Endodermal cell (in vitro differentiated cells): ENCODE measurements at regions not wholly inside any gene's neighbourhood (a gene's known extent, or its start where the extent isn't known, plus 50 kb on each side); places are given as distances from the start of the nearest gene placed in this dataset.

ENCODE experiments used
- DNase-seq: peaks from one replicate; pipeline ENCODE4 v3.0.0-alpha.2; 2017
- H3K27ac ChIP-seq: 2 replicates; pipeline ENCODE4 v1.5.1; 2013; ENCODE audit warnings: mild to moderate bottlenecking, low read depth, low read length, moderate library complexity
- H3K27me3 ChIP-seq: 2 replicates; pipeline ENCODE4 v1.6.1; 2013; ENCODE audit warnings: mild to moderate bottlenecking, low read length, moderate library complexity; ENCODE audit not compliant: insufficient read depth, control insufficient read depth, poor library complexity, severe bottlenecking
- H3K36me3 ChIP-seq: 2 replicates; pipeline ENCODE4 v1.7.0; 2013; ENCODE audit warnings: mild to moderate bottlenecking, low read length, moderate library complexity; ENCODE audit not compliant: control insufficient read depth, insufficient read depth
- H3K4me1 ChIP-seq: one replicate; pipeline ENCODE4 v1.7.0; 2013; ENCODE audit warnings: low read length; ENCODE audit not compliant: control insufficient read depth, insufficient read depth
- H3K4me3 ChIP-seq: 2 replicates; pipeline ENCODE4 v1.5.1; 2013; ENCODE audit warnings: mild to moderate bottlenecking, low read length, moderate library complexity
- H3K9ac ChIP-seq: 2 replicates; pipeline ENCODE4 v1.6.1; 2013; ENCODE audit warnings: mild to moderate bottlenecking, low read length, moderate library complexity; ENCODE audit not compliant: poor library complexity, severe bottlenecking; ENCODE audit errors: extremely low read depth
- H3K9me3 ChIP-seq: 2 replicates; pipeline ENCODE4 v1.6.1; 2013; ENCODE audit warnings: mild to moderate bottlenecking, low read length, moderate library complexity; ENCODE audit not compliant: control insufficient read depth
- H3K27ac Mint-ChIP-seq: 2 replicates; pipeline ENCODE4 v1.8.0; 2020; ENCODE audit warnings: mixed read lengths
- H3K27me3 Mint-ChIP-seq: 2 replicates; pipeline ENCODE4 v1.8.0; 2021; ENCODE audit warnings: mild to moderate bottlenecking, mixed read lengths; ENCODE audit not compliant: insufficient read depth
- H3K36me3 Mint-ChIP-seq: 2 replicates; pipeline ENCODE4 v1.8.0; 2020; ENCODE audit warnings: low read depth, mixed read lengths
- H3K4me1 Mint-ChIP-seq: 2 replicates; pipeline ENCODE4 v1.8.0; 2020; ENCODE audit warnings: mixed read lengths
- H3K4me3 Mint-ChIP-seq: 2 replicates; pipeline ENCODE4 v1.8.0; 2020; ENCODE audit warnings: mild to moderate bottlenecking, moderate library complexity, mixed read lengths
- H3K9me3 Mint-ChIP-seq: 2 replicates; pipeline ENCODE4 v1.8.0; 2020; ENCODE audit warnings: mild to moderate bottlenecking, mixed read lengths
- CTCF ChIP-seq: fragments of 200-600 bp; sonication (generic); conservative IDR thresholded peaks from 2 replicates; pipeline ENCODE4 v1.5.0; 2021; ENCODE audit warnings: antibody characterized with exemption, mild to moderate bottlenecking
- WGBS, 2 experiments: methylation state at CpG; one replicate each; pipeline versions ENCODE4 v1.1.5 to v1.1.7; 2013; ENCODE audit warnings: missing lambda C conversion rate in 2 of 2, mixed read lengths in 1 of 2; ENCODE audit not compliant: insufficient coverage in 1 of 2, insufficient read length in 1 of 2; 5-methylcytosine and 5-hydroxymethylcytosine counted together

DNA sequence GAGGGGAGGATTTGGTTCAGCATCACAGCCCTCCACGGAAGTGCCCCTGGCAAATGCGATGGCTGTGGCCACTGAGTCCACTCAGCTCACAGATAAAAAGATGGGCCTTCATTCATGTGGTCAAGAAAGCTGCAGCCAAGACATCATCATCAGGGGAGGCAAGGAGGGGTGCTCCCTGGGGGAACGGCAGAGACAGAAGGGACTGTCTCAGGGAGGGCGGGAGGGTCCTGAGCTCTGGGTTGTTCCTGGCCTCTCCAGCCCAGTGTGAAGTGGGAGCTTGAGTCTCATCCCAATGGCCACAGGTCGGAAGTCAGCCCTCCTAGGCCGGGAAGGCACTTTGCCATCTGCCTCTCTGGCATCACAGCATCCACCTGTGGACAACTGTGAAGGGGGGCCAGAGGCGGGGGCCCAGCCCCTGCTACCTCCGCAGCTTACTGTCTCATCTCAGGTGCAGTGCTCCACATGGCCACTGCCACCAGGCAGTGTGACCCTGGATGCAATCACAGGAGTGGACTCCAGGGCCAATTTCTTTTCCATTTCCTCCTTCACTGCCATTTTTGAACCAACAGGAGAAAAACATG is 137.8 kb upstream of the SOX1 start:
- Mint-ChIP-seq H3K9me3 (peaks cover 8% of the 10 kb centered on the region), H3K4me3 (no peak overlapping the region), H3K27ac (no peak overlapping the region), H3K4me1 (no peaks in the 10 kb centered on the region), H3K27me3 (peaks cover 6% of the 10 kb centered on the region), H3K36me3 (no peaks in the 10 kb centered on the region)
- peak; percentile 39 for TF ChIP-seq CTCF
- Histone ChIP-seq H3K9me3 (no peaks in the 10 kb centered on the region), H3K4me1 (no peaks in the 10 kb centered on the region), H3K27ac (no peak overlapping the region), H3K4me3 (no peak overlapping the region), H3K9ac (no peak overlapping the region), H3K36me3 (no peaks in the 10 kb centered on the region), H3K27me3 (no peaks in the 10 kb centered on the region)
- 83 to 84% methylated on average over 6 to 8 of the region's 8 CpGs for WGBS, 2 experiments
- DNase-seq = peak; percentile 43

DNA sequence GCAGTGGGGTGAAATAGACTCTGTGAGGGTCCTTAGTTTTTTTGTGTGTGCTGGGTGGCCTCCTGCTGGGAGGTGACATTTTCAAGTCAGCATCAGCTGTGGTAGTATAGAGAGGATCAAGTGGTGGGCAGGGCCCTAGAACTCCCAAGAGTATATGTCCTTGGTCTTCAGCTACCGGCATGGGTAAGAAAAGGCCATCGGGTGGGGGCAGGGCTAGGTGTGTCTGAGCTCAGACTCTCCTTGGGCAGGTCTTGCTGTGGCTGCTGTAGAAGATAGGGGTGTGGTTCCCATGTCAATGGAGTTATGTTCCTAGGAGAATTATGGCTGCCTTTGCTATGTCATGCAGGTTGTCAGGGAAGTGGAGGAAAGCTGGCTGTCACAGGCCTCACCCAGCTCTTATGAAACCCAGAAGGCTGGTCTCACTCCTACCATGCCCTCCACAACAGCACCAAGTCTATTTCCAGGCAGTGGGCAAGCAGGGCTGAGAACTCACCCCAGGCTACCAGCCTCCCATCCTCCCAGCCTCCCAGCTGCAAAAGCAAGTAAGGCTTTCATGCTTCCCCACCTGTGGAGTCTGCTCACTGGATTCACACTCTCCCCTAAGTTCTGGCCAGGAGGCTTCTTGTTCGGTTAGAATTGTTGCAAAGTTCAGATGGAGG is 130.6 kb upstream of the SOX1 start:
- Histone ChIP-seq H3K9me3 (no peaks in the 10 kb centered on the region), H3K27me3 (no peaks in the 10 kb centered on the region), H3K36me3 (no peaks in the 10 kb centered on the region), H3K27ac (no peak overlapping the region), H3K4me3 (no peak overlapping the region), H3K9ac (no peak overlapping the region), H3K4me1 (no peaks in the 10 kb centered on the region)
- no peak overlapping the region for H3K4me3 Mint-ChIP-seq
- DNase-seq = peak; percentile 32
- no peak for TF ChIP-seq CTCF
- no peaks in the 10 kb centered on the region for H3K27me3 Mint-ChIP-seq
- peaks cover 1% of the 10 kb centered on the region for H3K4me1 Mint-ChIP-seq
- H3K36me3 Mint-ChIP-seq = no peaks in the 10 kb centered on the region
- peaks cover 8% of the 10 kb centered on the region for H3K9me3 Mint-ChIP-seq
- no peak overlapping the region for H3K27ac Mint-ChIP-seq
- 89 to 100% methylated on average over 3 of the region's 3 CpGs for WGBS, 2 experiments

- no peak overlapping the region for H3K9ac ChIP-seq
- peak; percentile 38 for DNase-seq
- no peaks in the 10 kb centered on the region for H3K9me3 Mint-ChIP-seq
- H3K36me3 ChIP-seq = no peaks in the 10 kb centered on the region
- no peak overlapping the region for H3K4me3 Mint-ChIP-seq
- no peaks in the 10 kb centered on the region for H3K27me3 Mint-ChIP-seq
- peaks cover 1% of the 10 kb centered on the region for H3K4me1 Mint-ChIP-seq
- H3K27ac Mint-ChIP-seq = no peak overlapping the region
- H3K36me3 Mint-ChIP-seq = no peaks in the 10 kb centered on the region
- 93% methylated on average over 9 of the region's 9 CpGs; no CpG with 5 or more reads in 1 of the 2 experiments for WGBS, 2 experiments
- H3K9me3 ChIP-seq = no peaks in the 10 kb centered on the region
- TF ChIP-seq CTCF = no peak
- H3K4me1 ChIP-seq = no peaks in the 10 kb centered on the region
- no peaks in the 10 kb centered on the region for H3K27me3 ChIP-seq
- no peak overlapping the region for H3K4me3 ChIP-seq
- H3K27ac ChIP-seq = no peak overlapping the region
Measured at GRCh38 chr13:111937777-111938311, 129.1 kb upstream of the SOX1 start.
